ENCODE measurements at regions not wholly inside any gene's neighbourhood (a gene's known extent, or its start where the extent isn't known, plus 50 kb on each side); places are given as distances from the start of the nearest gene placed in this dataset.

DNA sequence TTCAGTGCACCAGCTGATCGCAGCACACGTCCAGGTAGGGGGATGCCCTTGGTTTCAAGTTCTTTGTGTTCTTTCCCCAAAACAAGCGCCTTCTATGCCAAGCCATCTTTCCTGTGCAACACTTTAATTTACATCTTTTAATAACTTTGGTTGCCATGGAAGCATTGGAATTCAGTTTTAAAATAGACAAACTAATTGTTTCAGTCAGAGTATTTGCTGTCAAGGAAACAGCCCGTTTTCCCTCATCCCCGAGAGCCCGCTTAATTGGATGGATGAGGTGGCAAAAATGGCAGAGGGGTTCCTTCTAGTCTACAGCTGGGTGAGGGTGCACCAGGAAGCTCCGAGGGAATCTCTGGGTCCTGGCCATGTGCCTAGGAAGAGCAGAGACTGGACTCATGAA, 793.7 kb upstream of the EEF2KMT start:
- TF ChIP-seq POLR2A (IDR thresholded peaks at IDR 0.05; ENCODE audit: low read depth, low read length) (no peak), EZH2 (IDR thresholded peaks at IDR 0.05; ENCODE audit: borderline replicate concordance, low read depth, low read length, severe bottlenecking) (no peak), MYC (IDR thresholded peaks at IDR 0.05; ENCODE audit: low read depth, low read length) (no peak), JUN (IDR thresholded peaks at IDR 0.05; ENCODE audit: borderline replicate concordance, insufficient read depth, insufficient read length, low read depth) (no peak), POLR2AphosphoS5 (IDR thresholded peaks at IDR 0.05; ENCODE audit: insufficient read depth, low read depth, low read length) (no peak)
- TF ChIP-seq, protein P1, sequence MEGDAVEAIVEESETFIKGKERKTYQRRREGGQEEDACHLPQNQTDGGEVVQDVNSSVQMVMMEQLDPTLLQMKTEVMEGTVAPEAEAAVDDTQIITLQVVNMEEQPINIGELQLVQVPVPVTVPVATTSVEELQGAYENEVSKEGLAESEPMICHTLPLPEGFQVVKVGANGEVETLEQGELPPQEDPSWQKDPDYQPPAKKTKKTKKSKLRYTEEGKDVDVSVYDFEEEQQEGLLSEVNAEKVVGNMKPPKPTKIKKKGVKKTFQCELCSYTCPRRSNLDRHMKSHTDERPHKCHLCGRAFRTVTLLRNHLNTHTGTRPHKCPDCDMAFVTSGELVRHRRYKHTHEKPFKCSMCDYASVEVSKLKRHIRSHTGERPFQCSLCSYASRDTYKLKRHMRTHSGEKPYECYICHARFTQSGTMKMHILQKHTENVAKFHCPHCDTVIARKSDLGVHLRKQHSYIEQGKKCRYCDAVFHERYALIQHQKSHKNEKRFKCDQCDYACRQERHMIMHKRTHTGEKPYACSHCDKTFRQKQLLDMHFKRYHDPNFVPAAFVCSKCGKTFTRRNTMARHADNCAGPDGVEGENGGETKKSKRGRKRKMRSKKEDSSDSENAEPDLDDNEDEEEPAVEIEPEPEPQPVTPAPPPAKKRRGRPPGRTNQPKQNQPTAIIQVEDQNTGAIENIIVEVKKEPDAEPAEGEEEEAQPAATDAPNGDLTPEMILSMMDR (IDR thresholded peaks at IDR 0.05; ENCODE audit: extremely low read depth in 1 of 2, insufficient read depth in 1 of 2, low read depth in 1 of 2, low read length in 2 of 2) = no peak
